ENCODE measurements at regions not wholly inside any gene's neighbourhood (a gene's known extent, or its start where the extent isn't known, plus 50 kb on each side); places are given as distances from the start of the nearest gene placed in this dataset.
"Not testable (repeated sequence)": the region's sequence is repeated elsewhere in the genome, so short reads cannot be mapped to it uniquely, and the experiment has no call there.

GRCh38 chr6:128580224-128581110, 60.1 kb upstream of the PTPRK start:
- TF ChIP-seq, protein P1, sequence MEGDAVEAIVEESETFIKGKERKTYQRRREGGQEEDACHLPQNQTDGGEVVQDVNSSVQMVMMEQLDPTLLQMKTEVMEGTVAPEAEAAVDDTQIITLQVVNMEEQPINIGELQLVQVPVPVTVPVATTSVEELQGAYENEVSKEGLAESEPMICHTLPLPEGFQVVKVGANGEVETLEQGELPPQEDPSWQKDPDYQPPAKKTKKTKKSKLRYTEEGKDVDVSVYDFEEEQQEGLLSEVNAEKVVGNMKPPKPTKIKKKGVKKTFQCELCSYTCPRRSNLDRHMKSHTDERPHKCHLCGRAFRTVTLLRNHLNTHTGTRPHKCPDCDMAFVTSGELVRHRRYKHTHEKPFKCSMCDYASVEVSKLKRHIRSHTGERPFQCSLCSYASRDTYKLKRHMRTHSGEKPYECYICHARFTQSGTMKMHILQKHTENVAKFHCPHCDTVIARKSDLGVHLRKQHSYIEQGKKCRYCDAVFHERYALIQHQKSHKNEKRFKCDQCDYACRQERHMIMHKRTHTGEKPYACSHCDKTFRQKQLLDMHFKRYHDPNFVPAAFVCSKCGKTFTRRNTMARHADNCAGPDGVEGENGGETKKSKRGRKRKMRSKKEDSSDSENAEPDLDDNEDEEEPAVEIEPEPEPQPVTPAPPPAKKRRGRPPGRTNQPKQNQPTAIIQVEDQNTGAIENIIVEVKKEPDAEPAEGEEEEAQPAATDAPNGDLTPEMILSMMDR (IDR thresholded peaks at IDR 0.05): no peak
- TF ChIP-seq EP300 (IDR thresholded peaks at IDR 0.05) (no peak), POLR2A (IDR thresholded peaks at IDR 0.05) (no peak), POLR2AphosphoS5 (IDR thresholded peaks at IDR 0.05) (no peak)
- no peaks in the 10 kb centered on the region for H3K4me1 ChIP-seq
- H3K4me3 ChIP-seq: no peak overlapping the region
- no peak overlapping the region for H3K27ac ChIP-seq
- H3K36me3 ChIP-seq: no peaks in the 10 kb centered on the region
- H3K27me3 ChIP-seq: no peaks in the 10 kb centered on the region
- 92 to 99% methylated on average over 14 to 20 of the region's 41 CpGs for WGBS, 2 donors (ENCODE audit: low coverage in 1 of 2)
- ATAC-seq: no peak
- H3K9me3 ChIP-seq: no peaks in the 10 kb centered on the region

GRCh38 chr6:128575254-128575653, 54.9 kb upstream of the PTPRK start:
- not testable (repeated sequence) for H3K4me3 ChIP-seq, H3K27me3 ChIP-seq, H3K27ac ChIP-seq, H3K36me3 ChIP-seq, ATAC-seq, H3K4me1 ChIP-seq, H3K9me3 ChIP-seq
- WGBS, 2 donors (ENCODE audit: low coverage in 1 of 2): 82 to 90% methylated on average over 2 to 3 of the region's 5 CpGs

- Histone ChIP-seq H3K4me1 (peaks cover 0 to 10% (median 3%) of the 10 kb centered on the region in 3 donors), H3K27me3 (no peaks in the 10 kb centered on the region), H3K27ac (no peak overlapping the region), H3K4me3 (no peak overlapping the region), H3K36me3 (no peaks in the 10 kb centered on the region), H3K9me3 (no peaks in the 10 kb centered on the region)
- ATAC-seq: no peak
- TF ChIP-seq, protein P1 (IDR thresholded peaks at IDR 0.05): no peak
- no peak for TF ChIP-seq POLR2A (IDR thresholded peaks at IDR 0.05)
- TF ChIP-seq EP300 (IDR thresholded peaks at IDR 0.05): no peak
- TF ChIP-seq POLR2AphosphoS5 (IDR thresholded peaks at IDR 0.05): no peak
Observed at GRCh38 chr6:128574402-128574801, 54.0 kb upstream of the PTPRK start.

DNA sequence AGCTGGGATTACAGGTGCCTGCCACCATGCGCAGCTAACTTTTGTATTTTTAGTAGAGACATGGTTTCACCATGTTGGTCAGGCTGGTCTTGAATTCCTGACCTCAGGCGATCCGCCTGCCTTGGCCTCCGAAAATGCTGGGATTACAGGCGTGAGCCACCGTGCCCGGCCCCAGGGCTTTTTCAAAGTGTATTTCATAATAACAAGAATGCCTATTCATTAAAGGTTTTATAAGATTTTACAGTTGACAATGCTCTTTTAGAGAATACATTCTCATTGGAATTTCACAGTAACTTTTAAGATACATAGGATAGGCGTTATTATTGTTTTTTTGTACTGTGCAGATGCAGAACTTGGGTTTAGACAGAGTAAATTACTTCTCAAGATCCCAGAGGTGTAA, 52.6 kb upstream of the PTPRK start:
- WGBS, 2 donors (ENCODE audit: low coverage in 1 of 2): 95% methylated on average over 8 of the region's 8 CpGs; no CpG with 5 or more reads in 1 of the 2 donors
- Histone ChIP-seq H3K4me1 (peaks cover 0 to 10% (median 3%) of the 10 kb centered on the region in 3 donors), H3K4me3 (no peak overlapping the region), H3K36me3 (no peaks in the 10 kb centered on the region), H3K27ac (no peak overlapping the region), H3K27me3 (no peaks in the 10 kb centered on the region), H3K9me3 (no peaks in the 10 kb centered on the region)
- TF ChIP-seq POLR2A (IDR thresholded peaks at IDR 0.05): no peak
- TF ChIP-seq, protein P1 (IDR thresholded peaks at IDR 0.05): no peak
- no peak for TF ChIP-seq POLR2AphosphoS5 (IDR thresholded peaks at IDR 0.05)
- TF ChIP-seq EP300 (IDR thresholded peaks at IDR 0.05): no peak
- no peak for ATAC-seq

DNA sequence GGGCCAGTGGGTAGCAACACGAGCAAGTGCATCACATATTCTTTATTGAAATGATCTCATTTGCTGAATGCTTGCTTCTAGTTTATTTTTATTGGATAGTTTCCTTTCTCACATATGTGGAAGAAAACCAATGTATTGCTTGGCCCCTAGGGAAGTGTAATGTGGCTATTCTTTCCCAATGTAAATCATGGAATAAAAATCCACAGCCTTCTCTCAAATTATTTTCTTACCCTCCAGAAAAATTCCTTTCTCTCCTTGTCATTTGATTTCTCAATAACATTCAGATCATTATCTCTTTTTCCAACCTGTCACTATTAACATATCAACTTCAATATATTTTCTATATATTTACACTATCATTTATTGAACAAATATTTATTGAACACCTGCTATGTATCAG, 51.9 kb upstream of the PTPRK start:
- Histone ChIP-seq H3K9me3 (no peaks in the 10 kb centered on the region), H3K4me1 (peaks cover 0 to 10% (median 3%) of the 10 kb centered on the region in 3 donors), H3K27ac (no peak overlapping the region), H3K27me3 (no peaks in the 10 kb centered on the region), H3K36me3 (no peaks in the 10 kb centered on the region), H3K4me3 (no peak overlapping the region)
- TF ChIP-seq, protein P1 (IDR thresholded peaks at IDR 0.05): no peak
- TF ChIP-seq EP300 (IDR thresholded peaks at IDR 0.05) (no peak), POLR2A (IDR thresholded peaks at IDR 0.05) (no peak), POLR2AphosphoS5 (IDR thresholded peaks at IDR 0.05) (no peak)
- 85 to 94% methylated on average over 1 of the region's 1 CpG for WGBS, 2 donors (ENCODE audit: low coverage in 1 of 2)
- no peak for ATAC-seq
